T1000 (cell line): ENCODE measurements at regions not wholly inside any gene's neighbourhood (a gene's known extent, or its start where the extent isn't known, plus 50 kb on each side); places are given as distances from the start of the nearest gene placed in this dataset.
A peak's percentile ranks its signal among the peaks of the same experiment; 100 is the strongest.
"Not testable (repeated sequence)": the region's sequence is repeated elsewhere in the genome, so short reads cannot be mapped to it uniquely, and the experiment has no call there.

Experiments
- DNase-seq: peaks from one replicate; lab custom pipeline; 2025; ENCODE audit warnings: mixed read lengths; lab: John Stamatoyannopoulos, UW

DNA sequence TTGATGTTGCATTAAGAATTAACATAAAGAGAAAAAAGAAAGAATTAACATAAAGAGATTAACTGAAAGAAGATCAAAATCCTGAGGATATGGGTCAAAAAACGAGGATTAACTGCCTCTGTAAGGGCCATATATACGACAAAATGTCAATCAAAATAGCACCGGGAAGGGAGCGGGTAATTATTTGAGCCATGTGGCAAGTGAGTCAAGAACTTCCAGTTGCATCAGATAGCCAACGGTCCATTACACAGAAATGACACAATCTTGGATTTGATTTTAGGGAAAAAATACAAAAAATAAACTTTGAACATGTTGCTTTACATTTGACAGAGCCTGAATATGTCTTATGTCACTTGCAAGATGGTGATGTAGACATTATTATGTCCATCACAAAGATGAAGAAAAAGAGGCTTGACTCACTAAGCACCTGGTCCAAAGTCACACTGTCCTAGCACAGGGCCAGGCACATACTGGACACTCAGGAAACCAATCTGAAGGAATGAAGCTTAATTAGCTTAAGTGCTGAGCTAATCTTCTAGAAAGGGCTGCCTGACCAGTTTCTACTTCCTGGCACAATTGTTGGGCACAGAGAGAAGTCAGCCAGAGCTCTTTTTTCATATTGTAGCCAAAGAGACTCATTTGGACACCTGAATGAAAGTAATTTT lies 273.2 kb upstream of the PAPPA start:
- no peak for DNase-seq

DNA sequence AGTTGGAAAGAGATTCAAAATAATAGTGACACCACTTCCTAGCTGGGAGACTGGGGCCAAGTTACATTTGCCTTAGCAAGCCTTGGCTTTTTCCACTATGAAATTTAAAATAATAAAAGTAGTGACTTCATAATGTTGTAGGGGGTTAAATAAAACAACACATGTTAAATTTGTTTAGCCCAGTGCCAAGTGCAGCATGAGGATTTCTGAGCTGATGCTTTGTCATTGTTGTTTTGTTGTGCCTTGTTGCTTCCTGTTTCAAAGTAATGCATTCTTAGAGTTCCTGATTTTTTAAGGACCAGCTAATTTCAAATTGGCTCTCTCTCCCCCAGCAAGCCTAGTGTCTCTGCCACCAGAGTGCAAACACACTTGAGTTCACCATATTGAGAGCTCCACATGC lies 270.7 kb upstream of the PAPPA start:
- no peak for DNase-seq

DNA sequence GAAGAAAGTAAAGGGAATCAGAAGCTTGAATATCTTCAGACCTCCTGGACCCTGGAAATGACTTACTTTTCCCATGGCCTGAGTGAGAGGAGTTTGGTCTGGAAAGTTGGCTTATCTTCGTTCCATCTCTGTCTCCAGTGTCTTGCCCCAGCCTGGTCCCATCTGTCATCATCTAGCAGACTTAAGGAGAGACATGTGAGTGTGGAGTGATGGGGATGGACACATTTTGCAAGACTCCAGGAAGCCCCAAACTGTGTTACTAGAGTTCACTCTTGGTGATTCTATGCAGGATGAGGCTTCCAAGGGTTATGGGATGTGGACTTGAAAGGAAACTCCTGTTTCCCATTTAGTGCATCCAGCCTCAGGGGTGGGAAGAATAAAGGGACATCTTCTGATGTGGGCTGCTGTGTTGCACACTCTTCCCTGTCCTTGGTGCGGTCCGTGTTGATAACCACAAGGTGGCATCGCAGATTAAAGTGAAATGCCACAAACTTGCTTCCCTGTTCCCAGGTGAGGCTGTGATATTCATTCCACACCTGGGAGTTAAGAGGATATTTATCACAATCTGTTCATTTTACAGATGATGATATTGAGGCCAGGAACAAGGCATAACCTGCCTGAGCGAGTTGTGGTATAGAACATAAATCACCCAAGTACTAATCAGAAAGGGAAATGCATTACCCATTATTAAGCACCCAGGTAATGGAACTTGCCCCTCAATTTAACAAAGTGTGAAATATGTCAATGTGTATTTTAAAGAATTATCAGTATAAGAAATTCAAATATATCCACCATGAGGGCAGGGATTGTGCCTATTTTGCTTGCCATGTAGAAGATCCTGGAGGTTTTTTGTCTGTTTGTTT lies 269.9 kb upstream of the PAPPA start:
- DNase-seq: no peak

GRCh38 chr9:115884846-115885245 lies 268.7 kb upstream of the PAPPA start:
- no peak for DNase-seq

- DNase-seq: no peak
Measured at GRCh38 chr9:115888131-115888530, 265.5 kb upstream of the PAPPA start.

DNA sequence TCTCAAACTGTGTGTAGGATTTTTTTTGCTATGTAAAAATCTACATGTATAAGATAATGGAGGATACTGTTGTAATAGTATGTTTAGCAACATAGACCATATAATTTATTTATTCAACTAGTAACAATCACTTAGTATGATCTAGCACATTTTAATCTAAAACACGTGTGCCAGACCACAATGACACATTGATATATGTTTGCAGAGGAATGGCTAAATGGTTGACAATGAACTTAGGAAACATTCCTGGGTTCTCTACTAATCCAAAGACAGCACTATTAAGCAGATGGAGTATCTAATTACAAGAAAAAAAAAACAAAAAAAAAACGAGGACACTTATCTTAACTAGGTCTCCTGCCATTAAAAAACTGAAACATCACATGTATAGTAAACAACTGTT lies 261.7 kb upstream of the PAPPA start:
- no peak for DNase-seq

GRCh38 chr9:115898478-115898877 lies 255.1 kb upstream of the PAPPA start:
- DNase-seq: not testable (repeated sequence)

DNA sequence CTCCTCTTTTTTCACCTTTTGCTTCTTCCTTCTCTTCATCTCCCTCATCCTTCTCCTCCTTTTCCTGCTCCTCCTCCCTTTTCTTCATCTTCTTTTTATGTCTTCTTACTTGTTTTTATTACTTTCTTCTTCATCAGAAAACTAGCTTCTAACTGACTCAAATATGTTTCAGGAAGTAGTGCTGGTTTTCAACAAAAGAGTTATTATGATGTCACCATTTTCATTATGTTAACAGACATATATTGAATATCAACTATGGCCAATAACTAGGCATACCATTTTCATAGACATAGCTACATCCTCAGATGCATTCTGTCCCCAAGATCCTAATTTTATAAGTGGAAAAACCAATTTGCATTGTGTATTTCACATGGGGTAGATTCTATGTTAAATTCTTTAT lies 252.9 kb upstream of the PAPPA start:
- DNase-seq: no peak

GRCh38 chr9:115910959-115911358 lies 242.6 kb upstream of the PAPPA start:
- DNase-seq: no peak

- no peak for DNase-seq
Measured at GRCh38 chr9:115912086-115912485, 241.5 kb upstream of the PAPPA start.

- no peak for DNase-seq
Measured at GRCh38 chr9:115913696-115914095, 239.9 kb upstream of the PAPPA start.

GRCh38 chr9:115914291-115914690 lies 239.3 kb upstream of the PAPPA start:
- no peak for DNase-seq

DNA sequence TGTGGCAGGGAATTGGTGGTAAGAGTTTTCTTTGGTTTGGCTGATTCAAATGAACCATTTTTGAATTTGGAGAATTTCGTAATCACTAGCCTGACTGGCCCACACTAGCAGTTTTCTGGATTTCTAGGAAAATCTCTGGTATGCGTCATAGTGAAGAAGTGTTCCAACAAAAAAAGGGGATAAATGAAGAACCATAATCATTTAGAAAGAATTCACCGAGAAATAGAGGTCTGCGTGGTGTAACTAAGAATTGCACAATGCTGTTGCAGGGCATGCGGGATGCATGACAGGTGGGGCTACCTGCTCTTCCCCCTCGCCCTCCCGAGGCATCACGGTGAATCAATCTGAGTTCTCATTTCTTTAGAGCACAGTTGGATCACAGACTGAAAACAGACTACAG lies 232.3 kb upstream of the PAPPA start:
- DNase-seq: no peak

- no peak for DNase-seq
Measured at GRCh38 chr9:115922444-115922843, 231.1 kb upstream of the PAPPA start.

- DNase-seq: no peak
Measured at GRCh38 chr9:115923410-115923809, 230.2 kb upstream of the PAPPA start.

DNA sequence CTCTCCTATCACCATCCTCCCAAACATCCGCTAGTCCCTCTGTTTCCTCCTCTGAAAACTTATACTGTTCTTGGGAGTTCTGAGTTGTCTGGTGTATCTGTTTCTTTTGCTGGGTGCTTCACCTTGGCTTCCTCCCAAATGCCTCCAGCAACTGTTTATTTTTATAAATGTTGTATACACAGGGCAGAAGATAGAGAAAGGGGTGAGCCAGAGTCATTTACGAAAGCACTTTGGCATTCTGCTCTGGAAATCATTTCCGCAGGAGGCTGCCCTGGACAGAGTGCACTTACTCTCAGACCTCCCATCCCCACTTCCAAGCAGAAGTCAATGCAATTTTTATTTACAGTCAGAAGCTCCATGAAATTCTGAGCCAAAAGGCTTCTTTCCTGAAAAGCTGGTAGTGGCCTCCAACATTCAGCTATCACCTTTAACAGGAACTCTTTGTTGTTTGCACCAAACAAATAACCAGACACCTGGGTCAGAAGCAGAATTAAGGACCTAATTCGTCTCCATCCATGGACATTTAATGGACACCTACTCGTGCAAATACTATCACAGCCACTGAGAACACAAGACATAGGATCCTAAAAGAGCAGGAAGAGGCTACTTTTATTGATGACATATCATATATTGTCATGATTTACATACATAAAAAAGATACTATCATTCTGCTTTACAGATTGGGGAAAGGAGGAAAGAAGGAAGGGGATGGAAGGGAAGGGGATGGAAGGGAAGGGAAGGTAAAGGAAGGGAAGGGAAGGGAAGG lies 229.5 kb upstream of the PAPPA start:
- DNase-seq: peak; percentile 52

DNA sequence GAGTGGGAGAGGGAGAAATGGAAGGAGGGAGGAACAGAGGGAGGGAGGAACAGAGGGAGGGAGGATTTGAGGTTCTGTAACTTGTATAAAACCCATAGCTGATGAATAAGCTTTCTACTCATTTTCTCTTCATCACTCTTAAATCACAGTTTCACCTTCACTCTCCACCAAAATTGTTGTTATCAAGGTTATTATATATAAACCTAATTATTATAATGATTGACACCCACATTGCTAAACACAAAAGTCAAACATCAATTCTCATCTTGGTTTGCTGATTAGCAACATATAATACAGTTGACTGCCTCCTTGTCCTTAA lies 229.0 kb upstream of the PAPPA start:
- DNase-seq: no peak

DNA sequence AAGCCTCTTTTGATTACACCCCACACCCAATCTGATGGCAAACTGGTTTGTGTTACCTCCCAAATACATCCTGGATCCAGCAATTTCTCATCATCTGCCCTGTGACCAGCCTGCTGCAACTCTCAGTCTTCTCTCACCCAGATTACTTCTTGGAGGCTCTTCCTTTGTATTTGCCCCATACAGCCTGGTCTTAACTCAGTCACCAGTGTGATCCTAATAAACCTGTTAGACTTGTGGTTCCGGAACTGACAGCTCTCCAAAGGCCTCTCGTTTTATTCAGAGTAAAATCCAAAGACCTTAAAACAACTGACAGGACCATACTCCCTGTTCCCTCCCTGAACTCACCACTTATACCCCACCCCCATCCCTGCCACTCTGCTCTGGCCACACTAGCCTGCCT lies 228.2 kb upstream of the PAPPA start:
- no peak for DNase-seq

GRCh38 chr9:115930472-115930871 lies 223.1 kb upstream of the PAPPA start:
- no peak for DNase-seq

GRCh38 chr9:115938479-115938878 lies 215.1 kb upstream of the PAPPA start:
- no peak for DNase-seq

DNA sequence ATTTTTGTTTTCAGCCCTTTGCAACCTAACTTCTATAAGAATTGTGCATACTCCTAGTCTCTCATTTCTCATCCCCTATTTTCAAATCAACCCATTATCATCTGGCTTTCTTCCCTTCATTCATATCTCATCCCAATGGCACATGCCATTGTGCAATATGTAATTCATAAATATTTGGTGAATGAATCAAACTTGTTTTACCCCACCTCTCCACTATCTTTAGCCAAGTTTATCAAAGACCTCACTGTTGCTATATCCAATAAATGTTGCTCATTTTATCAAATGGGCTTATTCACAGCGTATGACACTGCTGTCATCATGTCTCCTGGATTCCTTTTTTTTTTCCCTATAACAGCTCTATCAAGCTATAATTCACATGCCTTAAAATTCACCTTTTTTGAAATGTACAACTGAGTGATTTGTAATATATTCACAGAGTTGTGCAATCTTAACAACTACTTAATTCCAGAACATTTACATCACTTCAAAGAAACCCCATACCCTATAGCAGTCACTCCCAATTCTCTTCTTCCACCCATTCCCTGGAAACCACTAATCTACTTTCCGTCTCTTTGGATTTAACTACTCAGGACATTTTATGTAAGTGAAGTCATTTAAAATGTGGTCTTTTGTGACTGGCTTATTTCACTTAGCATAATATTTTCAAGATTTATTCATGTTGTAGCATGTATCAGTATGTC lies 214.4 kb upstream of the PAPPA start:
- DNase-seq: no peak

GRCh38 chr9:115941561-115942315 lies 211.9 kb upstream of the PAPPA start:
- DNase-seq: peak; percentile 9
